HuH-7 (cell line): ENCODE measurements at regions not wholly inside any gene's neighbourhood (a gene's known extent, or its start where the extent isn't known, plus 50 kb on each side); places are given as distances from the start of the nearest gene placed in this dataset.

Experiments
- DNase-seq: peaks from one replicate; pipeline ENCODE4 v3.0.0; 2011; ENCODE audit warnings: low spot score

DNA sequence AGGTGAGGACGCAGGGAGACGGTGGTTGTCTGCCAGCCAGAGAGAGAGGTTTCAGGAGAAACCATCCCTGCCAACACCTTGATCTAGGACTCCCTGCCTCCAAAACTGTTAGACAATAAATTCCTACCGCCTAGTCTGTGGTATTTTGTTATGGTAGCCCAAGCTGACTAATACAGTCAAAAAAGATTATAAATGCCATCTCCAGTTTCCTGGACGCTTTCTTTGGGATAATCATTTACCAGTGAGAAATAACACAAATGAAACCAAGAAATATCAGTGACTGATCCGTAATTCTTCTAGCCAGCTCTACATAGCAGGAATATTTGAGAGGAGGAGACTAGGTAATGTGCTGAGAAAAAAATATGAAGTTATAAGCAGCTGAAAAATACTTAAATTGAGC, 707.8 kb upstream of the LMCD1 start:
- DNase-seq, result no peak

- DNase-seq, result no peak
Observed at GRCh38 chr3:7798276-7798675, 703.3 kb upstream of the LMCD1 start.

GRCh38 chr3:7800006-7800780, 701.4 kb upstream of the LMCD1 start:
- DNase-seq, result no peak

DNA sequence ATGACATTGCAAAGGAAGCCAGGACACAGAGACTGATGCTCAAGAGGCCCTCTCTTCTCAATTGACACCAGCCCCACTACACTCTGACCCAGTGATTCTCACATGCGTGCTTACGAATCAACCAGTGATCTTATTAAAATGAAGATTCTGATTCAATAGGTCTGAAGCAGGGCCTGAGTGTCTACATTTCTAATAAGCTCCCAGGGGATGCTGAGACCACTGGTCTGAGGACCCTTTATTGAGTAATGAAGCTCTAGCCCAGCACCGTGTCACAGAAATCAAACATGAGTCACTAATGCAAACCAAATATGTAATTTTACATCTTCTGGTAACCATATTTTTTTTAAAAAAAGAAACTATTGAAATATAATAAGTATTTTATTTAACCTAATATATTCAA, 689.1 kb upstream of the LMCD1 start:
- no peak for DNase-seq

GRCh38 chr3:7813365-7813764, 688.3 kb upstream of the LMCD1 start:
- no peak for DNase-seq

DNA sequence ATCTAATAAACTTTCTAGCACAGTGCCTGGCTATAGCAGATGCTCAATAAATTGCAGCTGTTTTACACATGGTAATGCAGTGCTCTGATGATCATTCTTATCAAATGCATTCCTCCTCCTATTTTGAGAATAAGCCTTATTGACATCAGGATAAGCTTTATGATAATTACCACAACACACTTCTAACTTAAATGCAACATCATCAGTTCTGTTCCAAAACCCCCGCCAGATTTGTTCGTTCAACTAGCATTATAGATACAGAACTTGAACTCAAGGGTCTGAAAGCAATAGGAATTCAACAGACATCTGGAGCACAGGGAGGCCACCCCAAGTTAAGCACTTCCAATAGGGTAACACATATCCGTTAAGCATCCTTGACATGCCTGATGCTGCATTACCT, 684.4 kb upstream of the LMCD1 start:
- DNase-seq, result no peak

DNA sequence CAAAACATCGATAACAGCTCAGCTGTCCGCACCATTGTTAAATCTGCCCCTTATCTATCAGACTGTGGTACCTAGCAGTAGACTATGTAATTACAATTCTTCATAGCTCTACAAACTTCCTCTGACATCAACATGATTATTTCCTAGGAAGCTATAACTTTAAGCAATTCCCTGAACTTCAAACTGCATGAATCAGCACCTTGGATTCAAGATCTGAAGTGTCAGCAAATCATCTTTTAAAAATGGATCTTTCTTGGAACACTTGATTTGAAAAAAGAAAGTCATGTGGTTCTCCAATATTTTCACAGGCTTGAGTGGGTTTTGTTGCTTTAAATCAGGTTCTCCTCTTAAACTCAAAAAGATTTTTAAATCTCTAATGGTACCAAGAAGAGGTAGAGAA, 680.7 kb upstream of the LMCD1 start:
- no peak for DNase-seq

GRCh38 chr3:7821858-7822257, 679.8 kb upstream of the LMCD1 start:
- DNase-seq, result no peak

GRCh38 chr3:7841451-7841850, 660.2 kb upstream of the LMCD1 start:
- DNase-seq, result no peak

DNA sequence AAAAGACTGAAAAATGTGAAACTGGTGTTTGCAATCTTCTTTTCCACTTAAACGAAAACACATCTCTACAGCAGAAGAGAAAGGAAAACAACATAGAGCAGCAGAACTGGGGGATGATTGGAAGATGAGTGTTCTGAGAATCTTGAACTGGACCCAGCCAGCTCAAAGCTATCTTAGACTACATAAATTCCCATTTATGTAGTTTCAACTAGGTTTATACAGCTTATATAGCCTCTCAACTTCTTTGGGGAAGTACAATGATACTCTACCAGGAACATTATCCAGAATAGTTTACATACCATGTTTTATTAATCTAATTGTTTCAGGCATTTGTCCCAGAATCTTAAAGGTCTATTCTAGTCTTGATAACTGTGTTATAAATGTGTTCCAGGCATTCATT, 658.2 kb upstream of the LMCD1 start:
- DNase-seq, result no peak

DNA sequence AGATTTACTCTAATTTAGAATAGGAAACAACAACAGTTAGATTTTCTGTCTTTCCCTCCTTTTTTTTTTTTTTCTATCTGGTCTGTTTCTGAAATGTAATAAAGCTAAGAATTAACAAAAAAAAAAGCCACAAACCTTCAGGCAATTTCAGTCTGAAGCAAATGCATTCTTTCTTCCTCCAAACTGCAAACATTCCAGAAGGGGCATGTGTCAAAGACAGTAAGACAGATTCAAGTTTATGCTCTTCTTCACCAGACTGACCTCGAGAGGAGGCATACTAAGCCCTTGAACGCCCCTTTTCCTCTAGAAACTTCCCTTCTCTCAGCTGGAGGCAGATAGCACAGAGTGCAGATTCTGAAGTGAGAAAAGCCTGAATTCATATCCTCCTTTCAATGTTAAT, 654.6 kb upstream of the LMCD1 start:
- no peak for DNase-seq

DNA sequence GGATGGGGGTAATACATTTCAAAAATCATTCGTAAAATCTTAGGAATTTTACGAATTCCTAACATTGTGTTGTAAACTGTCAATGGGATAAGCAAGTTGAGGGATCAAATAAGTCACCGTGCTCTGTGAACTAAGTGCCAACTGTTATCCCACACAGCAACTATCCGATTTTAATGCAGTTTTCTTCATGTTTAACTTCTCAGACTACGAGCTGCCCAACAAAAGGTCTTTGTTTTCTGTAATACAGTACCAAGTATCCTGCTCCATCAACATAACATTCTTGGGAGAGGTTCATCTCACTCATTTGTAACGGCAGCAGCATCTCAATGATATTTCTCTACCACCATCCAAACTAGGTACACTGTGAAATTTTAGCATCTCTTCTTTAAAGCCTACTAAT, 654.1 kb upstream of the LMCD1 start:
- no peak for DNase-seq

- DNase-seq, result no peak
Observed at GRCh38 chr3:7854266-7854665, 647.4 kb upstream of the LMCD1 start.

- no peak for DNase-seq
Observed at GRCh38 chr3:7854721-7855120, 646.9 kb upstream of the LMCD1 start.

GRCh38 chr3:7865611-7866010, 636.0 kb upstream of the LMCD1 start:
- no peak for DNase-seq

DNA sequence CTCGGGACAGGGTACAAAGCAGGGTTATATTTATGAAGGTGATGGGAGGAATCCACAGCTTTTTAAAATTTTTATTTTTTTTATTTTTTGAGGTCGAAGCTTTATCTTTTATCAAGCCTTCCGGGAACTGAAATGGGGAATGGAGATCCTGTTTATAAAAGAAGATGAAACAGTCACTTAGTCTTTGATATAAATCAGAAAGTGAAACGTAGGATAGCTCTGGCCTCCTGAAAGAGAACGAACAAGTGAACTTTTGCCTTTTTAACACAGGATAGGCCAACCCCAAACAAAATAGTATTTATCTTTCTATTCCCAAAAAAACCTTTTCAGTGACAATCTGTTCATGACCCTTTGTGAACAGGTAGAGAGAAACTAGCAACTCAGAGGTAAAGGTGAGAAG, 634.0 kb upstream of the LMCD1 start:
- no peak for DNase-seq

DNA sequence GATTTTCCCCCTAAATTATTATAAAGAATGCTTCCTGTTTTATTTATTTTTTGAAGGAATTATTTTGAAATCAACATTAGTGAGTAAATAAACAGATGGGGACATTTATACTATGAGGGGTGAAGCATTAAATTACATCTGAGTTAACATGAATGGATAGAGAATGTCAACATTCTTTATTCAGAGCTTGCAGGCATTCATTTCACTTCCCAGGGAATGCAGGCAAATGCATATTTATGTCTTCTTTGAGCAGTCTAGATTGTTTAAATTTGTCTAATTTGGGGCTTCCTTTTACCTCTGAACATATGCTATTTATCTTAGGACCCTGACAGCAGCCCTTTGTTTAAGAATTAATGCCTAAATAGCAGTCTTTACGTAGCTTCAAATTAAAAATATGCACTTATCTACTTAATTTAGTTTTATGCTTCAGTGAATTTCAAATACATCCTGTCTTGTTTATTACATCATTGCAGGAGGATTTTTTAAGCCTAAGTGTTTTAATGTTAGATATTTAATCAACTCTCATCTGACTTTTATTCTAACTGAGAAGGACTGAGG, 630.5 kb upstream of the LMCD1 start:
- no peak for DNase-seq

DNA sequence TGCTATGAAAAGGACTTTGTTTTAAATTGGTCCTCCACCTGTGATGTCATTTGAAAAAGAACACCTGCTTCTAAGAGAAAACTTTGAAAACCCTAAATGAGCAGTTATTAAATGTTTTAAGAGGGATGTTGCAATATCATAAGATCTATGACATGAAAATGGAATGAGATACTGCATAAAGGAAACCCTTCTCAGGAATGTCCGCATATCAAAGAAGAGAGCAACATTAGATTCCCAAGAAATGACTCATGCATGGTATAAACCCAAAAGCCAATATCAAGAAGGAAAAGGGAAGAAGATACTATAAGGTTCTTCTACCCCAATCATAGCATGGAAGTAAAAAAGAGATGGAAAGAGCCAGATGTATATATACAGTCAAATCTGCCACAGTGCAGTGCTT, 627.5 kb upstream of the LMCD1 start:
- DNase-seq, result no peak

DNA sequence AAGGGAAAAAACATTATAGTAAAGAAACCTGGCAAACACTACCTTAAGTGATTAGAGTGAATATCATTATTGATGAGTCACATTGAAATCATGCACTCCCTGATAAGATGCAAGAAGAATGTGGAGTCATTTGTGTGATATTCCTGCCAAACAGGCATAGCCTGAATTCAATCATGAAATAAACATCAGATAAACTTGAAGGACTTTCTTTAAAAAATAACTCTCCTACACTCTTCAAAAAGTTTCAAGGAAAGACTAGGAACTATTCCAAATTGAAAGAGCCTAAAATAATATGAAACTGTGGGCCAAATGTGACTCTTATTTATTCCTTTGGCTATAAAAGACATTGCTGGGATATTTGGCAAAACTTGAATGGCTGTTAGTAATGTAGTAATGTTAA, 625.7 kb upstream of the LMCD1 start:
- DNase-seq, result no peak

DNA sequence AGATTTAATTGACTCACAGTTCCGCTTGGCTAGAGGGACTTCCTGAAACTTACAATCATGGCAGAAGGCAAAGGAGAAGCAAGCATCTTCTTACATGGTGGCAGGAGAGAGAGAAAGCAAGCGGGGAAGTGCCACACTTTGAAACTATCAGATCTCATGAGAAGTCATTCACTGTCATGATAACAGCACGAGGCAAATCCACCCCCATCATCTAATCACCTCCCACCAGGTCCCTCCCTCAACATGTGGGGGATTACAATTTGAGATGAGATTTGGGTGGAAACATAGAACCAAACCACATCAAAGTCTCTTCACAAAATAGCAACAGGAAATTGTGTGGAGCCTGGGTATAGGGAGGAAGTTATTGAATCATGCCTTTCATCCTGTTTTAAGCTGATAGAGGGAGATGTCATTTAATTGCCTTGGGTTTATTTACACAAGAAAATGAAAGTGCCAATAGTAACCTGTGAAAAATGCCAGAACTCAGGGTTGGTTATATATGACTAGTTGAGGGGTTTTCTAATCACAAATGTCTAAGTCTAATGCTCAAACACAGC, 624.8 kb upstream of the LMCD1 start:
- DNase-seq, result no peak

GRCh38 chr3:7877312-7877711, 624.3 kb upstream of the LMCD1 start:
- no peak for DNase-seq

- no peak for DNase-seq
Observed at GRCh38 chr3:7879572-7879971, 622.1 kb upstream of the LMCD1 start.

- no peak for DNase-seq
Observed at GRCh38 chr3:7881946-7882345, 619.7 kb upstream of the LMCD1 start.

GRCh38 chr3:7897655-7898054, 604.0 kb upstream of the LMCD1 start:
- no peak for DNase-seq
